GM18861 (cell line): ENCODE measurements at regions not wholly inside any gene's neighbourhood (a gene's known extent, or its start where the extent isn't known, plus 50 kb on each side); places are given as distances from the start of the nearest gene placed in this dataset.

Experiments
- ATAC-seq: cut with Tn5 transposase; IDR thresholded peaks from one replicate; pipeline ENCODE4 v1.9.1; 2021; ENCODE audit not compliant: unreplicated experiment

DNA sequence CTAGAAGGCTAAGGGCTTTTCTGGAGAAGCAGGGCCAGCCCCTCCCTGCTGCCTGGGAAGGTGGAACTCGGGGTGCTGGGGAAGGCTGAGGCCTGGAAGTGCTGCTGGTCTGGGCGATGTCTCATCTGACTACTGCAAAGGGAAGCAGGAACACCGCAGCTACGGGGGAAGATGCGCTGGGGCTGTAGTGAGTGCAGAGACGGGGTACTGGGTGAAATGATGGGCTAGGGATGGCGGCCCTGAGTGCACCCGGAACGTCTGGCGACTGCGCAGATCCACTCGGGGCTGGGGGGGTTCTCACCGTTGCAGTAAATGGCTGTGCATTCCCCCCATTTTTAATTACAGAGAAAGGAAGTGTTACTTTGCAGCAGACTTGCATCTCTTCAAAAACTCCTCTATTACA, 195.4 kb upstream of the ADARB2 start:
- no peak for ATAC-seq

DNA sequence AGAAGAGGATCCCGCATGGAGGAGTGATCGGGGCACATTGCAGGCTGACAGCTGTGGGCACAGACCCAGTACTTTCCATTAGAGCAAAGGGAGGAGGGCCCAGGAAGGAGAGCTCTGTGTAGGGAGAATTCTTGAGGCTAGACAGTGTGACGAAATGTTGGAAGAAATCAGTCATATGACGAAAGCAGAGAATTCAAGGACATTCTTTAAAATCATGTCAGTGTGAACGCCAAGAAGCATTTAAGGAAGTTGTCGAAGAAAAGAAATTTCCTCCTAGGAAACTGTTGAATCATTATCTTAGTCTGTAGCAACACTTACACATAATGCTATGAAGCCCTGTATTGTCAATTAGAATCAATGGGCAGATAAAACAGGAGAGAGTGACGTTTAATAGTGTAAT, 191.3 kb upstream of the ADARB2 start:
- ATAC-seq = no peak

- no peak for ATAC-seq
Measured at GRCh38 chr10:1923998-1924397, 186.7 kb upstream of the ADARB2 start.

GRCh38 chr10:1923586-1923985, 186.3 kb upstream of the ADARB2 start:
- ATAC-seq = no peak

GRCh38 chr10:1920941-1921340, 183.6 kb upstream of the ADARB2 start:
- ATAC-seq = no peak

- no peak for ATAC-seq
Measured at GRCh38 chr10:1920127-1920526, 182.8 kb upstream of the ADARB2 start.

DNA sequence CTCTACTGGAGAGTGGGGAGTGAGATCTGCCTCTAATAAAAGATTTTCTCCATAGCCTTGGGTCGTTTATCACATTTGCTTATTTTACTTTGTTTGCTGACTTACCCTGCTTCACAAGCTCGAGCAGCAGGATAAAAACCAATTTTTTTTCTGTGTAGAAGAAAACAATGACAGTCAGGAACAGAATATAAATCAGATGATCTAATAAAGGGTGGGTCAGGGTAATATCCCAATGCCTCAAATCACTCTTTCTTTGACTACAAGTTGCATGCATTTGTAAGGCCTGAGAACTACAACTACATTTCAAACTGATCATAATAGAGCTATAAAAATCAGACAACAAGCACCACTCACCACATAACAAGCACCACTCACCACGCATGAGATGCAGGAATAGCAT, 174.4 kb upstream of the ADARB2 start:
- ATAC-seq = no peak

DNA sequence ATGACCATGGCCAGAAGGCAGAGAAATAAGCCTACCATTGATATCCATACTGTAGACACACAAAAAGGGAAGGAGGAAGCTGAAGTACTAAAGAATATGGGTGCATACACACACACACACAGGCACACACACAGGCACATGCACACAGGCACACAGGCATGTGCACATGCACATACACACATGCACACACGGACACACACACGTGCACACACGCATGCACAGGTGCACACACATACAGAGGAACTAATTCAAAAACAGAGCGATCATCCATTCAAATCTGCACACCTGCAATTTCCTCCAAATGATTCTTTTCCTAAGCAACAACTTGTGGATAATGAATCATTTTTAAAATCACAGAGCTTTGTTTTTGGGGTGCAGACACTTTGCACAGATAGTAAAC, 166.7 kb upstream of the ADARB2 start:
- ATAC-seq = no peak

- no peak for ATAC-seq
Measured at GRCh38 chr10:1896153-1896552, 158.8 kb upstream of the ADARB2 start.

DNA sequence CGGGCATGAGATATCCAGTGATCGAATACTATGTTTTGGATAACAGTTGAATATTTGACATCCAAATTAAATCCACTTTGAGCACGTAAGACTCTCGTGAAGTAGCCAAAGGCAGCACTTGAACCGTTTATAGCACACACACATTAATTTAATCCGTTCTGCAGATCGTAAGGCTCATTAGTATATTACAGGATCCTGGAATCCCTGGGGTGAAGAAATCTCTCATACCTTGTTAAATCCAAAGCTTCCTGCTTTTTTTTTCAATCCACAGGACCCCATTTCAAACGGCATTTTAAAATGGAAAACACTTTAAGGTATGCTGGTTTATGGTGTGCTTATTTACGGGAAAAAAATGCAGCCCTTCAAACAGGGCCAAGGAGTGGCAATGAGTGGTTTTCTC, 158.4 kb upstream of the ADARB2 start:
- ATAC-seq = no peak

GRCh38 chr10:1894912-1895311, 157.6 kb upstream of the ADARB2 start:
- ATAC-seq = no peak

DNA sequence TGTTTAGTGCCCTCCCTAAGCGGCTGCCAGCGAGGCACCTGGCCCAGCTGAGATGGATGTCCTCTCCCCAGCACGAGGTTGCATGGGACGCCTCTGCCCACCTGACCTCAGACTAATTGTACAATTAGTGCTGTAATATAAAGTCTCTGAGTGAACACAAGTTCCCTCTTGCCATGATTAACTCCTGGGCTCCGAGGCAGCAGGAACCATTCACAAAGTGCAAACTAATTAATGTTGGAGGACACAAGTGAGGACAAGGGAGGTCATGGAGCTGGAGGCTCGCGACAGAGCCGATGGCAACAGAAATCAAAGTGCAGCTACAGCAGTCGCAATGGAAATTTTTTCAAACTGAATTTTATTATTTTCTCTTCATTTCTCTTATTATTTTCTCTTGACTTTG, 156.6 kb upstream of the ADARB2 start:
- ATAC-seq = no peak

GRCh38 chr10:1886039-1886438, 148.7 kb upstream of the ADARB2 start:
- ATAC-seq = no peak

GRCh38 chr10:1882728-1883127, 145.4 kb upstream of the ADARB2 start:
- ATAC-seq = no peak

- ATAC-seq = no peak
Measured at GRCh38 chr10:1882180-1882579, 144.9 kb upstream of the ADARB2 start.

GRCh38 chr10:1881636-1882035, 144.3 kb upstream of the ADARB2 start:
- no peak for ATAC-seq

- ATAC-seq = no peak
Measured at GRCh38 chr10:1874533-1874932, 137.2 kb upstream of the ADARB2 start.

DNA sequence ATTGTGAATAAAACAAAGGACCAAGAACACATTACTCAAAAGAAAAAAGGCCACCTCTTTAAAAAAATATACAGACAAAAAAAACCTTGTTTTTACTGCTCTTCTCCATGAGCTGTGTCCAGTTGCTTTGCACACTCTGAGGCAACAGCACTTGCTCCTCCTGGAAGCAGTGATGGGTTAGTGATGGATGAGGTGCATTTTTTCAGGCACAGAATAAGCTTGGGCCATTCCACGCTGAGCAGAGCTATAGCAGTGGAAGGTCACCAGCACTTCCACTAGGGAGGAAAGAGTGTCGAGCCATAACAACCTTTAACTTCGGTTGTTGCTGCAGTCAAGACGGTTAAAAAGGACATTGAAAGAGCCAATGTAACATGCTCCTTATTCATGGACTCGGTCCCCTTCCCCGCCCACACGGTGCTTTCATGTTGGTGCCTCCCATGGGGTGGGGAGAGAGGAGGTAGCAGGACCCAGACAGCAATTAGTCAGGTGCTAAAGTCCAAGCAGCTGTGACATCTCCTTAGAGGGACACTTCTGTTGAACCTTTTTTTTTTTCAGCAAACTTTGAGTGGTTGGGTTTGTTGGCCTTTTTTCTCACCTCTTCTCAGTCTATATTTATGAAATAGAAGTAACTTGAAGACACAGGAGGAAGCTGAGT, 136.5 kb upstream of the ADARB2 start:
- no peak for ATAC-seq

GRCh38 chr10:1872151-1872726, 134.9 kb upstream of the ADARB2 start:
- no peak for ATAC-seq

DNA sequence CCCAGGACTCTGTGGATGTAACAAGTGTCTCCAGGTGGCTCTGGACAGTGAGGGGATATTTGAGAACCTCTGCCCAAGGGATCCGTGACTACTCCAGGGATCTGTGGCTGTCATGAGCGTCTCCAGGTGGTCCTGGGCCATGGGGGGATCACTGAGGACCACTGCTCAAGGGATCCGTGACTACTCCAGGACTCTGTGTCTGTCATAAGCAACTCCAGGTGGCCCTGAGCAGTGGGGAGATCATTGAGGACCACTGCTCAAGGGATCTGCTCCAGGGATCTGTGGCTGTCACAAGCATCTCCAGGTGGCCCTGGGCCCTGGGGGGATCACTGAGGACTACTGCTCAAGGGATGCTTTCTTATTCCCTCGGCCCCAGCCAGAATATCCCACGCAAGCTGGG, 133.2 kb upstream of the ADARB2 start:
- ATAC-seq = no peak

- ATAC-seq = no peak
Measured at GRCh38 chr10:1869861-1870260, 132.5 kb upstream of the ADARB2 start.

- no peak for ATAC-seq
Measured at GRCh38 chr10:1860351-1860750, 123.0 kb upstream of the ADARB2 start.

- no peak for ATAC-seq
Measured at GRCh38 chr10:1858547-1858946, 121.2 kb upstream of the ADARB2 start.
